ENCODE measurements at regions not wholly inside any gene's neighbourhood (a gene's known extent, or its start where the extent isn't known, plus 50 kb on each side); places are given as distances from the start of the nearest gene placed in this dataset.

DNA sequence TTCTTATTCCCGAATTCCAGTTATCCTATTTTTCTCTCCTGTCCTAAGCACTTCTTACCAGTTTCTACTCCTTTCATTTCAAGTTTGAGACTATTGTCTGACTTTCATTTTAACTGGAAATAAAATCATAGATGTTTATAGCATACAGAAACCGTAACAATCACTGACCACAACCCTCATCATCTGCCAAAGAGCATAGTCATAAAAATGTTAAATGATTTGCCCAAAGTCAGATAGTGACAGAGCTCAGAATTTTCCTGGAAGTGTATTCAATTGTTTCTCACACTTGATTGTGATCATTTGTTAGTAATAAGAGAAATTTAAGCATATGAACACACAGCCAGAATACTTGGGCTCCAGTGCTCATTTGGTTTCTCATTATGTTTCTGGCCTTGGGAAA lies 250.5 kb upstream of the PCDH15 start:
- DNase-seq (no peak), ATAC-seq (ENCODE audit: insufficient read depth, low read depth) (no peak)
- TF ChIP-seq EZH2 (IDR thresholded peaks at IDR 0.05; ENCODE audit: borderline replicate concordance, low read depth, low read length, severe bottlenecking) (no peak), CTCF (IDR thresholded peaks at IDR 0.05; ENCODE audit: borderline replicate concordance, extremely low read depth, low read length, poor library complexity, severe bottlenecking) (no peak)
- Histone ChIP-seq H3K4me1 (ENCODE audit: insufficient read depth, low read length) (no peaks in the 10 kb centered on the region), H2AFZ (ENCODE audit: low read depth, low read length) (no peak overlapping the region), H4K20me1 (ENCODE audit: insufficient read depth, low read length) (no peaks in the 10 kb centered on the region), H3K79me2 (ENCODE audit: insufficient read depth, low read length) (no peaks in the 10 kb centered on the region), H3K4me3 (ENCODE audit: low read depth in 1 of 2, low read length in 2 of 2) (no peak overlapping the region), H3K4me2 (ENCODE audit: insufficient read depth, low read length) (no peak overlapping the region), H3K9ac (ENCODE audit: low read depth, low read length) (no peak overlapping the region), H3K36me3 (ENCODE audit: insufficient read depth, low read length) (no peaks in the 10 kb centered on the region), H3K9me3 (ENCODE audit: insufficient read depth, low read length, severe bottlenecking) (no peaks in the 10 kb centered on the region), H3K27me3 (ENCODE audit: insufficient read depth, low read length, poor library complexity) (no peaks in the 10 kb centered on the region), H3K27ac (ENCODE audit: low read length) (no peak overlapping the region)

DNA sequence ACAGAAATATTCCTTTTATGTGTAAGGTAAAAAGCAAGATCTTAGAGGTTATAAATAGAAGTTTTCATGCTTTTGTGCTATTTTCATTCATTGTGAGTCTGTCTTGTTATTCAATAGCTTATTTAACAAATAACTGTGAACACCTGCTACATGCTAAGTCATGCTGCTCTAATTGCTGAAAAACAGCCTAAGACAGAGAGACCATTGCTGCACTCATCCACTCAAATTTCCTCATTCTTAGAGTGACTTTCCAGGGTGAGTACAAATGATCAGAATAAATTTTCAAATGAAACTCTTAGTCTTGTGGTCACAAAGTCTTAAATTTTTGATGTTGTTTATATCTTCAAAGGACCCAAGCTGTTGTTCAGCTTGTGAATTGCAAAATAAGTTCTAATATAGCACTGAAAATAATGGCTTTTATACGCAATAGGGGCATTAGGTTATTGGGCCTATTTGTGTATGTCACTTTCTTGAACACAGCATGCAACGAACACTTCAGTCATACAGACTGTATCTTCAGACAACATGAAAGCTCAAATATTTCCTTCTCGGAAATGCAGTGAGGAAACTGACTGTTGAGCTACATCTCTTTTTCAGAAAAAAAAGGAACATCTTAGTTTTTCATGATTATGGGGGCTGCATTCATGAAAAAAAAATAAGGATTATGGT lies 247.9 kb upstream of the PCDH15 start:
- no peaks in the 10 kb centered on the region for H4K20me1 ChIP-seq (ENCODE audit: insufficient read depth, low read length)

GRCh38 chr10:55043540-55043939 lies 242.5 kb upstream of the PCDH15 start:
- no peak for ATAC-seq (ENCODE audit: insufficient read depth, low read depth)
- Histone ChIP-seq H3K4me3 (ENCODE audit: low read depth in 1 of 2, low read length in 2 of 2) (no peak overlapping the region), H3K4me1 (ENCODE audit: insufficient read depth, low read length) (no peaks in the 10 kb centered on the region), H3K4me2 (ENCODE audit: insufficient read depth, low read length) (no peak overlapping the region), H3K79me2 (ENCODE audit: insufficient read depth, low read length) (no peaks in the 10 kb centered on the region), H3K27ac (ENCODE audit: low read length) (no peak overlapping the region), H3K27me3 (ENCODE audit: insufficient read depth, low read length, poor library complexity) (no peaks in the 10 kb centered on the region), H3K36me3 (ENCODE audit: insufficient read depth, low read length) (no peaks in the 10 kb centered on the region), H3K9ac (ENCODE audit: low read depth, low read length) (no peak overlapping the region), H2AFZ (ENCODE audit: low read depth, low read length) (no peak overlapping the region), H4K20me1 (ENCODE audit: insufficient read depth, low read length) (no peaks in the 10 kb centered on the region), H3K9me3 (ENCODE audit: insufficient read depth, low read length, severe bottlenecking) (no peaks in the 10 kb centered on the region)
- no peak for TF ChIP-seq CTCF (IDR thresholded peaks at IDR 0.05; ENCODE audit: borderline replicate concordance, extremely low read depth, low read length, poor library complexity, severe bottlenecking)
- no peak for TF ChIP-seq EZH2 (IDR thresholded peaks at IDR 0.05; ENCODE audit: borderline replicate concordance, low read depth, low read length, severe bottlenecking)
- DNase-seq, result no peak

More for the DNA sequence above, 247.9 kb upstream of the PCDH15 start:
- no peak overlapping the region for H3K9ac ChIP-seq (ENCODE audit: low read depth, low read length)
- no peaks in the 10 kb centered on the region for H3K79me2 ChIP-seq (ENCODE audit: insufficient read depth, low read length)
- H3K4me2 ChIP-seq (ENCODE audit: insufficient read depth, low read length), result no peak overlapping the region
- no peak overlapping the region for H2AFZ ChIP-seq (ENCODE audit: low read depth, low read length)
- no peak overlapping the region for H3K27ac ChIP-seq (ENCODE audit: low read length)
- H3K4me3 ChIP-seq (ENCODE audit: low read depth in 1 of 2, low read length in 2 of 2), result no peak overlapping the region
- H3K9me3 ChIP-seq (ENCODE audit: insufficient read depth, low read length, severe bottlenecking), result no peaks in the 10 kb centered on the region
- ATAC-seq (ENCODE audit: insufficient read depth, low read depth) (no peak), DNase-seq (no peak)
- no peak for TF ChIP-seq EZH2 (IDR thresholded peaks at IDR 0.05; ENCODE audit: borderline replicate concordance, low read depth, low read length, severe bottlenecking)
- no peak for TF ChIP-seq CTCF (IDR thresholded peaks at IDR 0.05; ENCODE audit: borderline replicate concordance, extremely low read depth, low read length, poor library complexity, severe bottlenecking)
- no peaks in the 10 kb centered on the region for H3K4me1 ChIP-seq (ENCODE audit: insufficient read depth, low read length)
- H3K27me3 ChIP-seq (ENCODE audit: insufficient read depth, low read length, poor library complexity), result no peaks in the 10 kb centered on the region
- H3K36me3 ChIP-seq (ENCODE audit: insufficient read depth, low read length), result no peaks in the 10 kb centered on the region

Data from DND-41 (cell line).